ENCODE measurements at regions not wholly inside any gene's neighbourhood (a gene's known extent, or its start where the extent isn't known, plus 50 kb on each side); places are given as distances from the start of the nearest gene placed in this dataset.
A peak's percentile ranks its signal among the peaks of the same experiment; 100 is the strongest.

DNA sequence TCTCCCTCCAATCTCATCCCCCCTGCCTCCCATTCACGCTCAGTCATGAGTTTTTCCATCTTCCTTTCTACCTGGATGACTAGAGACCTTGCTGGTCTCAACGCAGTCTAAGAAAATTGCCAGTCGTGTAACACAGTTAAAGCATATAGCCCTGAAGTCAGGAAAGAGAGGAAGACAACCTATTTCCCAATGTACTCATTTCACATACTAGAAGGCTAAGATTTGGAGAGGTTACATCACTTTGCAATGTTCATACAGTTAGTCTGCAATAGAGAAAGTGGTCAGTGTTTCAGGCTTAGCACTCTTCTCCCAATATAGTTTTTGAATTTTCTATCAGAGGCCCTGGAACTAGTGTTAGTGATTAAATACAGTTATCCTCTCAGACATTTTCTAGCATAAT, 278.6 kb downstream of the EDEM1 start:
- intact Hi-C loops (cut with micrococcal nuclease) (no loop called here), in situ Hi-C loops (cut with MboI) (no loop called here)
- H3K79me2 ChIP-seq (ENCODE audit: control insufficient read depth, insufficient read depth, low read length) = no peaks in the 10 kb centered on the region
- no peak for DNase-seq (ENCODE audit: extremely low read depth in 1 of 4, low spot score in 3 of 4)
- no peaks in the 10 kb centered on the region for H3K27me3 ChIP-seq (ENCODE audit: control insufficient read depth in 2 of 2, insufficient read depth in 2 of 2, low read length in 2 of 2)
- H3K27ac ChIP-seq (ENCODE audit: extremely low read depth, low read depth, low read length) = no peak overlapping the region
- ChIA-PET CTCF (ENCODE audit: low intra/inter-chr PET ratio) (no interaction called here), POLR2A (interaction anchor here (1.3 kb wide), 1 partner anchor 9 kb away, joined by 6 read pairs; no protein-coding TSS in a partner anchor)
- no peak overlapping the region for H3K4me2 ChIP-seq (ENCODE audit: insufficient read depth, low read length)
- no peak overlapping the region for H3K4me3 ChIP-seq
- ATAC-seq = no peak
- H4K20me1 ChIP-seq (replicated peaks; ENCODE audit: control insufficient read depth, insufficient read depth, low read length) = no peaks in the 10 kb centered on the region
- H3K9me3 ChIP-seq (replicated peaks; ENCODE audit: control insufficient read depth, insufficient read depth, low read depth, low read length) = no peaks in the 10 kb centered on the region
- 62% methylated on average over 3 of the region's 3 CpGs for WGBS (ENCODE audit: insufficient coverage, low coverage, missing lambda C conversion rate)
- no peaks in the 10 kb centered on the region for H3K9me1 ChIP-seq (ENCODE audit: control insufficient read depth, insufficient read depth, low read length)
- 0 out of 2 replicates have a peak, but pooled peaks have one; percentile 3 for TF ChIP-seq MAFG (tag; conservative IDR thresholded peaks at IDR 0.05)
- no peak for TF ChIP-seq CEBPG (CRISPR knock-in tag; IDR thresholded peaks at IDR 0.05)
- peak in 1 of 2 experiments; percentile 62; a peak in 1 of 4 replicates for TF ChIP-seq CEBPG (tag; conservative IDR thresholded peaks at IDR 0.05 in 1 of 2, IDR thresholded peaks at IDR 0.05 in 1 of 2)
- TF ChIP-seq ZNF175 (CRISPR knock-in tag; IDR thresholded peaks at IDR 0.05; ENCODE audit: low read depth) = 0 out of 2 replicates have a peak, but pooled peaks have one; percentile 28
- no peak for TF ChIP-seq SMARCE1 (IDR thresholded peaks at IDR 0.05)
- peak; percentile 33; the same call in 1 of the 2 replicates for TF ChIP-seq CEBPB (tag; IDR thresholded peaks at IDR 0.05)
- no peaks in the 10 kb centered on the region for H3K36me3 ChIP-seq (ENCODE audit: control insufficient read depth, insufficient read depth, low read length)
- H3K4me1 ChIP-seq (replicated peaks in 1 of 2; ENCODE audit: control insufficient read depth in 2 of 2, insufficient read depth in 2 of 2, low read length in 2 of 2) = no peaks in the 10 kb centered on the region; a peak in 2 of 5 replicates
- BruUV-seq (replicated peaks) = no TSS peak
- H2AFZ ChIP-seq (ENCODE audit: low read depth, low read length) = 0 out of 2 replicates have a peak overlapping the region, but pooled peaks have one; percentile 15
- H3K9ac ChIP-seq (ENCODE audit: insufficient read depth in 1 of 2, low read depth in 2 of 2, low read length in 2 of 2) = no peak overlapping the region
- no peak for FAIRE-seq

DNA sequence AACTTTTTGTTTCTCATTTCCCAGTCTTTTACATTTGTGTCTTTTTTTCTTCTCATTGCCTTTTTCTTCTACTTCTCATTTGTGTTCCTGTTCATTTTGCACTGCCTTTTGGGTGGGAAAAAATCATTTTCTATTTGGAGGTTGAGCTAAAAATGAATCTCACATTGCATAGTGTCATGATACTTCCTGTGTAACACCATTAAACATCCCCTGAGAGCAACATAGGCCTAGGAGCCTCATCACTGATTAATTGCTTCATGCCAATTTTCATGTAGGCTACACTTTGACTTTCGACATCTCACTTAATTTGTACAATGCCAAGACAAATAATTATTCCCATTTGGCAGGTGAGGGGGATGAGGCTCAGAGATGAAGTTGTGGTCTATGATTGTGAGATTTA, 279.2 kb downstream of the EDEM1 start:
- H2AFZ ChIP-seq (ENCODE audit: low read depth, low read length) = no peak overlapping the region
- H3K4me3 ChIP-seq = no peak overlapping the region
- H3K4me2 ChIP-seq (ENCODE audit: insufficient read depth, low read length) = no peak overlapping the region
- no peaks in the 10 kb centered on the region for H3K36me3 ChIP-seq (ENCODE audit: control insufficient read depth, insufficient read depth, low read length)
- DNase-seq (ENCODE audit: extremely low read depth in 1 of 4, low spot score in 3 of 4) (no peak), ATAC-seq (no peak), FAIRE-seq (no peak)
- no peaks in the 10 kb centered on the region; a peak in 2 of 5 replicates for H3K4me1 ChIP-seq (replicated peaks in 1 of 2; ENCODE audit: control insufficient read depth in 2 of 2, insufficient read depth in 2 of 2, low read length in 2 of 2)
- intact Hi-C loops (cut with micrococcal nuclease) = no loop called here
- H3K27me3 ChIP-seq (ENCODE audit: control insufficient read depth in 2 of 2, insufficient read depth in 2 of 2, low read length in 2 of 2) = no peaks in the 10 kb centered on the region
- CTCF ChIA-PET (ENCODE audit: low intra/inter-chr PET ratio) = no interaction called here
- BruUV-seq (replicated peaks) = no TSS peak
- 38% methylated on average over 1 of the region's 1 CpG for WGBS (ENCODE audit: insufficient coverage, low coverage, missing lambda C conversion rate)
- no peaks in the 10 kb centered on the region for H4K20me1 ChIP-seq (replicated peaks; ENCODE audit: control insufficient read depth, insufficient read depth, low read length)
- no peaks in the 10 kb centered on the region for H3K9me3 ChIP-seq (replicated peaks; ENCODE audit: control insufficient read depth, insufficient read depth, low read depth, low read length)
- no peak overlapping the region for H3K9ac ChIP-seq (ENCODE audit: insufficient read depth in 1 of 2, low read depth in 2 of 2, low read length in 2 of 2)
- no peaks in the 10 kb centered on the region for H3K9me1 ChIP-seq (ENCODE audit: control insufficient read depth, insufficient read depth, low read length)
- POLR2A ChIA-PET = interaction anchor here (2.2 kb wide), 1 partner anchor 38 kb away, joined by 5 read pairs; no protein-coding TSS in a partner anchor
- no peaks in the 10 kb centered on the region for H3K79me2 ChIP-seq (ENCODE audit: control insufficient read depth, insufficient read depth, low read length)
- in situ Hi-C loops (cut with MboI) = no loop called here
- H3K27ac ChIP-seq (ENCODE audit: extremely low read depth, low read depth, low read length) = no peak overlapping the region
- peak; percentile 35; the same call in 1 of the 2 replicates for TF ChIP-seq GABPA (tag; conservative IDR thresholded peaks at IDR 0.05; ENCODE audit: low read depth)
- 0 out of 2 replicates have a peak, but pooled peaks have one; percentile 21 for TF ChIP-seq DIDO1 (tag; IDR thresholded peaks at IDR 0.05; ENCODE audit: low read depth)
- no peak for TF ChIP-seq MCM2 (IDR thresholded peaks at IDR 0.05; ENCODE audit: low read depth)
- TF ChIP-seq, protein P1, sequence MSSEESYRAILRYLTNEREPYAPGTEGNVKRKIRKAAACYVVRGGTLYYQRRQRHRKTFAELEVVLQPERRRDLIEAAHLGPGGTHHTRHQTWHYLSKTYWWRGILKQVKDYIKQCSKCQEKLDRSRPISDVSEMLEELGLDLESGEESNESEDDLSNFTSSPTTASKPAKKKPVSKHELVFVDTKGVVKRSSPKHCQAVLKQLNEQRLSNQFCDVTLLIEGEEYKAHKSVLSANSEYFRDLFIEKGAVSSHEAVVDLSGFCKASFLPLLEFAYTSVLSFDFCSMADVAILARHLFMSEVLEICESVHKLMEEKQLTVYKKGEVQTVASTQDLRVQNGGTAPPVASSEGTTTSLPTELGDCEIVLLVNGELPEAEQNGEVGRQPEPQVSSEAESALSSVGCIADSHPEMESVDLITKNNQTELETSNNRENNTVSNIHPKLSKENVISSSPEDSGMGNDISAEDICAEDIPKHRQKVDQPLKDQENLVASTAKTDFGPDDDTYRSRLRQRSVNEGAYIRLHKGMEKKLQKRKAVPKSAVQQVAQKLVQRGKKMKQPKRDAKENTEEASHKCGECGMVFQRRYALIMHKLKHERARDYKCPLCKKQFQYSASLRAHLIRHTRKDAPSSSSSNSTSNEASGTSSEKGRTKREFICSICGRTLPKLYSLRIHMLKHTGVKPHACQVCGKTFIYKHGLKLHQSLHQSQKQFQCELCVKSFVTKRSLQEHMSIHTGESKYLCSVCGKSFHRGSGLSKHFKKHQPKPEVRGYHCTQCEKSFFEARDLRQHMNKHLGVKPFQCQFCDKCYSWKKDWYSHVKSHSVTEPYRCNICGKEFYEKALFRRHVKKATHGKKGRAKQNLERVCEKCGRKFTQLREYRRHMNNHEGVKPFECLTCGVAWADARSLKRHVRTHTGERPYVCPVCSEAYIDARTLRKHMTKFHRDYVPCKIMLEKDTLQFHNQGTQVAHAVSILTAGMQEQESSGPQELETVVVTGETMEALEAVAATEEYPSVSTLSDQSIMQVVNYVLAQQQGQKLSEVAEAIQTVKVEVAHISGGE (CRISPR knock-in tag; IDR thresholded peaks at IDR 0.05) = peak in 2 of 3 experiments; percentile 37 to 41; a peak in 1 of 6 replicates
